GM12873 (cell line): ENCODE measurements at regions not wholly inside any gene's neighbourhood (a gene's known extent, or its start where the extent isn't known, plus 50 kb on each side); places are given as distances from the start of the nearest gene placed in this dataset.

Experiments used
- TF ChIP-seq, protein P1 (sequence below): IDR thresholded peaks from 2 replicates; pipeline ENCODE4 v1.5.1; 2012; ENCODE audit warnings: low read depth, mild to moderate bottlenecking, moderate library complexity, low read length, control low read depth; ENCODE audit not compliant: insufficient read depth; ENCODE audit errors: missing control alignments

DNA sequence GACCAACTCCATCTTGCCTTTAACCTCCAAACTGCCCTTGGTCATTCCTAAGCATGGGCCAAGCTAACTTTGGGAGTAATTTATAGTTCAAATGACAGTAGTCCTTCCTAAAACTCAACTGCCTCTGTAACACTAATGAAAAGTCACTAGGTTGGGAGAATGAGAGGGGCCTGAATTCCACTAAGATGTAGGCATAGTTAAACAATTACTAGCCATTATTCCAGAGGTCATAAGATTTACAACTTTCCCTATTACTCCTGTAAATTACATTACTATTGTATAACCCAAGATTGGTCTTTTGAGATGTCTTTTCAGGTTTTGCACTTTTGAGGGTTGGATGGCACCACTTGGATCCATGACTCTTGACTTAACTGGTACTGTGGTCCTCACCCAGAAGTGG is 94.6 kb downstream of the SPP2 start:
- TF ChIP-seq, protein P1, sequence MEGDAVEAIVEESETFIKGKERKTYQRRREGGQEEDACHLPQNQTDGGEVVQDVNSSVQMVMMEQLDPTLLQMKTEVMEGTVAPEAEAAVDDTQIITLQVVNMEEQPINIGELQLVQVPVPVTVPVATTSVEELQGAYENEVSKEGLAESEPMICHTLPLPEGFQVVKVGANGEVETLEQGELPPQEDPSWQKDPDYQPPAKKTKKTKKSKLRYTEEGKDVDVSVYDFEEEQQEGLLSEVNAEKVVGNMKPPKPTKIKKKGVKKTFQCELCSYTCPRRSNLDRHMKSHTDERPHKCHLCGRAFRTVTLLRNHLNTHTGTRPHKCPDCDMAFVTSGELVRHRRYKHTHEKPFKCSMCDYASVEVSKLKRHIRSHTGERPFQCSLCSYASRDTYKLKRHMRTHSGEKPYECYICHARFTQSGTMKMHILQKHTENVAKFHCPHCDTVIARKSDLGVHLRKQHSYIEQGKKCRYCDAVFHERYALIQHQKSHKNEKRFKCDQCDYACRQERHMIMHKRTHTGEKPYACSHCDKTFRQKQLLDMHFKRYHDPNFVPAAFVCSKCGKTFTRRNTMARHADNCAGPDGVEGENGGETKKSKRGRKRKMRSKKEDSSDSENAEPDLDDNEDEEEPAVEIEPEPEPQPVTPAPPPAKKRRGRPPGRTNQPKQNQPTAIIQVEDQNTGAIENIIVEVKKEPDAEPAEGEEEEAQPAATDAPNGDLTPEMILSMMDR, result no peak

- TF ChIP-seq, protein P1, result no peak
Measured at GRCh38 chr2:234143896-234144295, 93.4 kb downstream of the SPP2 start.

DNA sequence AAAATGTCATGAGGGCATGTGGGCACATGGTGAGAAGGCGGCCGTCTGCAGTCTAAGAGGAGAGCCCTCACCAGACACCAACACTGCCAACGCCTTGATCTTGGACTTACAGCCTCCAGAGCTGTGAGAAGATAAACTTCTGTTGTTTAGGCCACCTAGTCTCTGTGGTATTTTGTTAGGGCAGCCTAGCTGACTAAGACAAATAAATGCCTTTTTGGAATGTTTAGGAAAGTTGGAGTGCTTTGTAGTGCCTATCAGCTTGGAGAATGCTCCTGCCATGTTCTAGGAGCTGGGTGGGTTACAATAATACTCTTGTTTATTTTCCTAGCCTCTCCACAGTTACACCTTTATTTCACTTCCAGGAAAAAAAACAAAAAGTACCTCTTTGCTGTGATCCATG is 92.0 kb downstream of the SPP2 start:
- TF ChIP-seq, protein P1, result no peak

DNA sequence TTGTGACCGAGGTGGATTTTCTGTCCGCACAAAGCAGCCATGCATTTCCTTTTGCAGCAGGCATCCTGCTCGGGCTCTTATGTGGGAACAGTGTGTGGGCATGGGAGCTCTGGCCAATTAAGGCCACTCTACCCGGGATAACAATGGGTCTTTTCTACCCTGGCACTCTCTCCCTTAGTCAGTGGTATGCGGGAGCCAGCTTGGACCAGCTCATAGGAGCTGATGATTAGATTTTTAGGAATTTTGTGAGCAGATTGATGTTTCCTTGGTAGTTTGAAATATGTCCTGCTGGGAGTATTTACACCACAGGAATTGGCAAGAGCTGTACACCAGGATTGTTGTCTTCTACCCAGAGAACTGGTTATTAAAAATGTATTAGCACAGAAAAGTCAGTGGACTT is 89.3 kb downstream of the SPP2 start:
- TF ChIP-seq, protein P1, result no peak

GRCh38 chr2:234138836-234139235 is 88.3 kb downstream of the SPP2 start:
- TF ChIP-seq, protein P1, result no peak

DNA sequence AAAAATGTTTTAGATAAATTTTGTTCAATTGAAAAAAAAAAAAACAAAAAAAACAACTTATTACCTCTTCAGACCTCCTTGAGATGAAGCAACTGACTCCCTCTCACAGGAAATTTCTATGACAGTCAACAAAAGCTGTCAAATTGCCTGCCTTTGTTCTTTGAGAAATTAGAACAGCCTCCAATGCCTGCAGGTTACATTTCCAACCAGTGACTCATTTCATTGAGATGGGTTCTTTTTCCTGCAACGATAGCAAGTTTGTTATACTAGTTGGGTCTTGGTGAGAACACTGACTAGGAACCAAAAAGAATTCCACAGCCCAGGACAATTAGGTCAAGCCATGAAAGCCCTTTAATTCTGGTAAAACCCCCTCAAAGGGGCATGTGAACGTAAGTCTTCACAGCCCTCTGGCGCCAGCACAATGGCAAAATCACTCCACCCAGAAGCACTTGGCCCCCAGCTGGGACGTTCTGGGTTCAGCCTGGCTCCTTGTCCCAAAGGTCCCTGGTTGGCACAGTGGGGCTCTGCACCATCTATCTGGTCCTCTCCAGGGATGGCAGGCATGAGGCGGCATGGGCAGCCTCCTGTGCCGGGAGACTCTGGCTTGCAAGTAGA is 87.0 kb downstream of the SPP2 start:
- TF ChIP-seq, protein P1, result no peak

GRCh38 chr2:234136461-234136860 is 86.0 kb downstream of the SPP2 start:
- TF ChIP-seq, protein P1, result peak; percentile 37
